MM.1S (cell line): ENCODE measurements at regions not wholly inside any gene's neighbourhood (a gene's known extent, or its start where the extent isn't known, plus 50 kb on each side); places are given as distances from the start of the nearest gene placed in this dataset.

Experiments
- CTCF ChIP-seq: fragments of 300-600 bp; sonication (generic); IDR thresholded peaks from 2 replicates; pipeline ENCODE4 v1.5.1; 2016; ENCODE audit warnings: antibody characterized with exemption, low read length, mixed read lengths
- EZH2phosphoT487 ChIP-seq: fragments of 300-600 bp; sonication (generic); IDR thresholded peaks from 2 replicates; pipeline ENCODE4 v1.6.1; 2018; ENCODE audit warnings: antibody characterized with exemption, low read length

DNA sequence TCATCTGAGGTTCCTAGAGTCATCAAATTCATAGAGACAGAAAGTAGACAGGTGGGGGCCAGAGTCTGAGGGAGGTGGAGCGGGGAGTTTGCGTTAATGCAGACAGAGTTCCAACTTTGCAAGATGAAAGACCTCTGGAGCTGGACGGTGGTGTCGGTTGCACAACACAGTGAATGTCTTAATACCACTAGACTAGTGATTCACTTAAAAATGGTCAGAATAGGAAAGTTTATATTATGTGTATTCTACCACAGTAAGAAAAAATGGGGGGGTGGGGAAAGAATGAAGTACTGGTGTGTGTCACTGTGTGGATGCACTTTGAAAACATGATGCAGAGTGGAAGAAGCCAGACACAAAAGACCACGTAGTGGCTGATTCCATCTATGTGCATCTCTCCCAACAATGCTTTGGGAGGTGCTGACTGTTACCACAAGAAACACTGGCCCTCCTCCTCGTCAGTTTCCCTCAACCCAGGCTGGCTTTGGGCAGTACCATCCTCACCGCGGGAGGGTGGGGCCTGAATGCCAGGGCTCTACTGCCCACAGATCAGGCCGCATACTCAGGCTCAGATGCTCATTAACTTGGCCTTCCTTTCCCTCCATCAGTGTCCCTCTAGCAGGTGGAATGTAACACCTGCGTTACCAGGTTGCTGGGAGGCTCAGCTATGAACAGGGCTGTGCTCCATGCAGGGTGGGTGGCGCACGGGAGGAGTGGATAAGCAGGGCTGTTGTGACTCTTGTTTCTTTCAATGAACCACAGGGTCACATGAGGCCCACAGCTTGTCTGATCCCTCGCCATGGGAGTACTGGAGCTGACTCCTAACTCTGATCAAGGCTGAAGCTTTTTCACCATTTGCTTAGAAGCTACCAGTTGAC is 297.0 kb downstream of the CTTN start:
- TF ChIP-seq CTCF = no peak
- TF ChIP-seq EZH2phosphoT487 = no peak
